DOHH2 (cell line): ENCODE measurements at regions not wholly inside any gene's neighbourhood (a gene's known extent, or its start where the extent isn't known, plus 50 kb on each side); places are given as distances from the start of the nearest gene placed in this dataset.
"Not testable (repeated sequence)": the region's sequence is repeated elsewhere in the genome, so short reads cannot be mapped to it uniquely, and the experiment has no call there.

Source experiments
- H3F3A ChIP-seq: fragments of 200-600 bp; sonication (generic), shearing (Covaris generic); 2 replicates; pipeline ENCODE4 v1.6.0; 2016; ENCODE audit warnings: antibody characterized with exemption, mild to moderate bottlenecking; ENCODE audit not compliant: control insufficient read depth, insufficient read depth
- H3K27ac ChIP-seq: fragments of 200-600 bp; sonication (generic); 2 replicates; pipeline ENCODE4 v1.5.1; 2014; ENCODE audit warnings: low read depth, mild to moderate bottlenecking, low read length, moderate library complexity
- H3K27me3 ChIP-seq: fragments of 200-600 bp; sonication (generic); 2 replicates; pipeline ENCODE4 v1.6.1; 2014; ENCODE audit warnings: mild to moderate bottlenecking, low read length, mixed read lengths; ENCODE audit not compliant: control insufficient read depth
- H3K36me3 ChIP-seq: fragments of 200-600 bp; sonication (generic); 2 replicates; pipeline ENCODE4 v1.6.1; 2014; ENCODE audit warnings: mild to moderate bottlenecking, low read length, moderate library complexity, mixed read lengths; ENCODE audit not compliant: control insufficient read depth
- H3K4me1 ChIP-seq: fragments of 200-600 bp; sonication (generic); 2 replicates; pipeline ENCODE4 v1.6.1; 2014; ENCODE audit warnings: mild to moderate bottlenecking, low read length, mixed read lengths; ENCODE audit not compliant: control insufficient read depth
- H3K4me2 ChIP-seq: fragments of 200-600 bp; sonication (generic); 2 replicates; pipeline ENCODE4 v1.6.0; 2014; ENCODE audit warnings: mild to moderate bottlenecking, low read length, moderate library complexity
- H3K4me3 ChIP-seq: fragments of 200-600 bp; sonication (generic); 2 replicates; pipeline ENCODE4 v1.5.1; 2014; ENCODE audit warnings: mild to moderate bottlenecking, low read length, mixed read lengths
- H3K79me2 ChIP-seq: fragments of 200-600 bp; sonication (generic); 2 replicates; pipeline ENCODE4 v1.6.1; 2014; ENCODE audit warnings: mild to moderate bottlenecking, low read length, mixed read lengths; ENCODE audit not compliant: control insufficient read depth
- H3K9me2 ChIP-seq: fragments of 200-600 bp; sonication (generic); replicated peaks from 2 replicates; pipeline ENCODE4 v1.6.1; 2014; ENCODE audit warnings: mild to moderate bottlenecking, low read length, mixed read lengths; ENCODE audit not compliant: control insufficient read depth
- H3K9me3 ChIP-seq: fragments of 200-600 bp; sonication (generic); 2 replicates; pipeline ENCODE4 v1.6.1; 2014; ENCODE audit warnings: antibody characterized with exemption, low read length, mixed read lengths; ENCODE audit not compliant: control insufficient read depth, insufficient read depth
- H4K20me1 ChIP-seq: fragments of 200-600 bp; sonication (generic); 2 replicates; pipeline ENCODE4 v1.6.0; 2014; ENCODE audit warnings: low read depth, mild to moderate bottlenecking, antibody characterized with exemption, low read length, moderate library complexity; ENCODE audit not compliant: control insufficient read depth, insufficient read depth
- EZH2phosphoT487 ChIP-seq: fragments of 200-600 bp; sonication (generic); IDR thresholded peaks from 2 replicates; pipeline ENCODE4 v1.6.1; 2017; ENCODE audit warnings: borderline replicate concordance, mild to moderate bottlenecking, antibody characterized with exemption, low read length, moderate library complexity, mixed read lengths
- TF ChIP-seq, protein P1 (sequence below): fragments of 200-600 bp; sonication (generic); IDR thresholded peaks from one replicate; pipeline ENCODE4 v1.5.1; 2014; ENCODE audit warnings: antibody characterized with exemption, mild to moderate bottlenecking, low read depth, low read length; ENCODE audit not compliant: poor library complexity, severe bottlenecking

- TF ChIP-seq, protein P1, sequence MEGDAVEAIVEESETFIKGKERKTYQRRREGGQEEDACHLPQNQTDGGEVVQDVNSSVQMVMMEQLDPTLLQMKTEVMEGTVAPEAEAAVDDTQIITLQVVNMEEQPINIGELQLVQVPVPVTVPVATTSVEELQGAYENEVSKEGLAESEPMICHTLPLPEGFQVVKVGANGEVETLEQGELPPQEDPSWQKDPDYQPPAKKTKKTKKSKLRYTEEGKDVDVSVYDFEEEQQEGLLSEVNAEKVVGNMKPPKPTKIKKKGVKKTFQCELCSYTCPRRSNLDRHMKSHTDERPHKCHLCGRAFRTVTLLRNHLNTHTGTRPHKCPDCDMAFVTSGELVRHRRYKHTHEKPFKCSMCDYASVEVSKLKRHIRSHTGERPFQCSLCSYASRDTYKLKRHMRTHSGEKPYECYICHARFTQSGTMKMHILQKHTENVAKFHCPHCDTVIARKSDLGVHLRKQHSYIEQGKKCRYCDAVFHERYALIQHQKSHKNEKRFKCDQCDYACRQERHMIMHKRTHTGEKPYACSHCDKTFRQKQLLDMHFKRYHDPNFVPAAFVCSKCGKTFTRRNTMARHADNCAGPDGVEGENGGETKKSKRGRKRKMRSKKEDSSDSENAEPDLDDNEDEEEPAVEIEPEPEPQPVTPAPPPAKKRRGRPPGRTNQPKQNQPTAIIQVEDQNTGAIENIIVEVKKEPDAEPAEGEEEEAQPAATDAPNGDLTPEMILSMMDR = no peak
- TF ChIP-seq EZH2phosphoT487 = no peak
- Histone ChIP-seq H3K27me3 (no peaks in the 10 kb centered on the region), H3K4me3 (no peak overlapping the region), H3K36me3 (no peaks in the 10 kb centered on the region), H3K4me2 (no peak overlapping the region), H3K9me3 (no peaks in the 10 kb centered on the region), H3K27ac (no peak overlapping the region), H3K4me1 (no peaks in the 10 kb centered on the region), H3K79me2 (no peaks in the 10 kb centered on the region), H4K20me1 (no peaks in the 10 kb centered on the region), H3F3A (no peaks in the 10 kb centered on the region), H3K9me2 (no peaks in the 10 kb centered on the region)
Measured at GRCh38 chrX:139002319-139002718, 290.8 kb upstream of the FGF13 start.

GRCh38 chrX:138996268-138996667 lies 284.8 kb upstream of the FGF13 start:
- Histone ChIP-seq H3K9me3 (no peaks in the 10 kb centered on the region), H3K4me3 (no peak overlapping the region), H4K20me1 (no peaks in the 10 kb centered on the region), H3K4me2 (no peak overlapping the region), H3K4me1 (no peaks in the 10 kb centered on the region), H3F3A (no peaks in the 10 kb centered on the region), H3K9me2 (no peaks in the 10 kb centered on the region), H3K27me3 (no peaks in the 10 kb centered on the region), H3K36me3 (no peaks in the 10 kb centered on the region), H3K27ac (no peak overlapping the region), H3K79me2 (no peaks in the 10 kb centered on the region)
- TF ChIP-seq EZH2phosphoT487 = no peak
- TF ChIP-seq, protein P1 = no peak

DNA sequence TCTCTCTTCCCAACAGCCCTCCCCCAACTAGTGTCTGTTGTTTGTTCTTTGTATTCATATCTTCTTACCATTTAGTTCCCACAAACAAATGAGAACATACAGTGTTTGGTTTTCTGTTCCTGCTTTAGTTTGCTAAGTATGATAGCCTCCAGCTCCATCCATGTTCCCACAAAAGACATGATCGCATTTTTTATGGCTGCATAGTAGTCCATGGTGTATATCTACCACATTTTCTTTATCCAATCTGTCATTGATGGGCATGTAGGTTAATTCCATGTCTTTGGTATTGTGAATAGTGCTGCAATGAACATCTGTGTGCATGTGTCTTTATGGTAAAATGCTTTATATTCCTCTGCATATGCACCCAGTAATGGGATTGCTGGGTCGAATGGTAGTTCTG lies 283.9 kb upstream of the FGF13 start:
- Histone ChIP-seq H3K9me3 (no peaks in the 10 kb centered on the region), H3K36me3 (no peaks in the 10 kb centered on the region), H3K27me3 (no peaks in the 10 kb centered on the region), H3K4me3 (no peak overlapping the region), H3K4me1 (no peaks in the 10 kb centered on the region), H3K9me2 (no peaks in the 10 kb centered on the region), H3K4me2 (no peak overlapping the region), H3K27ac (no peak overlapping the region), H3K79me2 (no peaks in the 10 kb centered on the region), H3F3A (no peaks in the 10 kb centered on the region), H4K20me1 (no peaks in the 10 kb centered on the region)
- TF ChIP-seq, protein P1 = no peak
- no peak for TF ChIP-seq EZH2phosphoT487

GRCh38 chrX:138990425-138990824 lies 278.9 kb upstream of the FGF13 start:
- not testable (repeated sequence) for H3K79me2 ChIP-seq, H3K9me2 ChIP-seq, H3K27ac ChIP-seq, H3K9me3 ChIP-seq, H3K27me3 ChIP-seq, H4K20me1 ChIP-seq, H3K4me3 ChIP-seq, H3F3A ChIP-seq, H3K4me1 ChIP-seq, H3K36me3 ChIP-seq, H3K4me2 ChIP-seq
